DND-41 (cell line): ENCODE measurements at regions not wholly inside any gene's neighbourhood (a gene's known extent, or its start where the extent isn't known, plus 50 kb on each side); places are given as distances from the start of the nearest gene placed in this dataset.

ENCODE experiments used
- ATAC-seq: fragments of 200-7000 bp; cut with Tn5 transposase; 3 replicates; pipeline ENCODE4 v1.9.1; 2021; ENCODE audit warnings: low read depth; ENCODE audit not compliant: insufficient read depth
- DNase-seq: peaks from one replicate; pipeline ENCODE4 v3.0.0-alpha.2; 2020
- H2AFZ ChIP-seq: 2 replicates; pipeline ENCODE4 v1.6.0; 2012; ENCODE audit warnings: low read depth, low read length
- H3K27ac ChIP-seq: 2 replicates; pipeline ENCODE4 v1.5.1; 2012; ENCODE audit warnings: low read length, inconsistent platforms
- H3K27me3 ChIP-seq: fragments of 200-600 bp; sonication (generic); 2 replicates; pipeline ENCODE4 v1.6.0; 2012; ENCODE audit warnings: low read length, mild to moderate bottlenecking, inconsistent platforms; ENCODE audit not compliant: insufficient read depth, poor library complexity
- H3K36me3 ChIP-seq: 2 replicates; pipeline ENCODE4 v1.5.1; 2012; ENCODE audit warnings: low read length, inconsistent platforms; ENCODE audit not compliant: insufficient read depth
- H3K4me1 ChIP-seq: 2 replicates; pipeline ENCODE4 v1.5.1; 2012; ENCODE audit warnings: mild to moderate bottlenecking, low read length; ENCODE audit not compliant: insufficient read depth
- H3K4me2 ChIP-seq: 2 replicates; pipeline ENCODE4 v1.6.0; 2012; ENCODE audit warnings: mild to moderate bottlenecking, moderate library complexity, low read length, inconsistent platforms; ENCODE audit not compliant: insufficient read depth
- H3K4me3 ChIP-seq, 2 experiments: fragments of 200-600 bp in 1 of 2; shearing (Covaris generic) in 1 of 2; 2 replicates each; pipeline ENCODE4 v1.5.1; 2012 to 2016; ENCODE audit warnings: inconsistent platforms in 2 of 2, low read length in 2 of 2, mild to moderate bottlenecking in 2 of 2, low read depth in 1 of 2, moderate library complexity in 1 of 2
- H3K79me2 ChIP-seq: 2 replicates; pipeline ENCODE4 v1.6.0; 2012; ENCODE audit warnings: low read length, inconsistent platforms; ENCODE audit not compliant: insufficient read depth
- H3K9ac ChIP-seq: 2 replicates; pipeline ENCODE4 v1.6.0; 2012; ENCODE audit warnings: low read depth, mild to moderate bottlenecking, inconsistent platforms, low read length, moderate library complexity
- H3K9me3 ChIP-seq: 2 replicates; pipeline ENCODE4 v1.5.1; 2012; ENCODE audit warnings: low read length, moderate library complexity, mild to moderate bottlenecking, inconsistent platforms; ENCODE audit not compliant: insufficient read depth, severe bottlenecking
- H4K20me1 ChIP-seq: 2 replicates; pipeline ENCODE4 v1.6.0; 2012; ENCODE audit warnings: low read length; ENCODE audit not compliant: insufficient read depth
- EZH2 ChIP-seq: IDR thresholded peaks from 3 replicates; pipeline ENCODE4 v1.6.1; 2012; ENCODE audit warnings: borderline replicate concordance, low read depth, mild to moderate bottlenecking, moderate library complexity, low read length, inconsistent platforms; ENCODE audit not compliant: severe bottlenecking
- TF ChIP-seq, protein P1 (sequence below): IDR thresholded peaks from 2 replicates; pipeline ENCODE4 v1.5.1; 2012; ENCODE audit warnings: borderline replicate concordance, low read length, moderate library complexity, mild to moderate bottlenecking; ENCODE audit not compliant: poor library complexity, severe bottlenecking; ENCODE audit errors: extremely low read depth

DNA sequence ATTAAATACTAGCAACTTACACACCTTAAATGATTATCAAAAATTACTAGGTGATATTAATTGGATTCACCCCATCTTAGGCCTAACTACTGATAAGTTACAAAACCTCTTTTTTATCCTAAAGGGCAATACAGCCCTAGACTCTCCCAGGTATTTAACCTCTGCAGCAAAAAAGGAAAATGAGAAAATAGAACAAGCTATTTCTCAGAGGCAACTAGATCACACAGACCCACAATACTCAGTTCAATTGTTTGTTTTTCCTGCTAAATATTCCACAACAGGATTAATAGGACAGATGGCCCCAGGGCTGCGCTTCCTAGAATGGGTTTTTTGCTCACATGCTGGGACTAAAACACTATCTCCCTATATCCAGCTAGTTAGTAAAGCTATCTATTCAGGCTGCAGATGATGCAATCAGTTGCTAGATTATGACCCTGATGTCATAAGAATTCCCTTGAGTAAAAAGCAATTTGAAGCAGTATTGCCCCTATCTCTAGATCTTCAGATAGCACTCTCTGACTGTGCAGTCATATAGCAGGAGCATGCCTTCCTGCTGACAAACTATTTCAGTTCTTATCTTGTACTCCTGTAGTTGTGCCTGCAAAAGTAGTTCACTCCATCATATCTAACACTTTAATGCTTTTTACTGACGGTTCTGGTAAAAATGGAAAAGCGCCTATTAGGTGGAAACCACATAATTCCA lies 1595.5 kb upstream of the TENM4 start:
- Histone ChIP-seq H3K4me1 (no peaks in the 10 kb centered on the region), H3K27ac (no peak overlapping the region), H3K4me2 (no peak overlapping the region), H3K36me3 (no peaks in the 10 kb centered on the region), H3K9me3 (peaks cover 8% of the 10 kb centered on the region), H2AFZ (no peak overlapping the region), H3K4me3 (no peak overlapping the region), H3K27me3 (no peaks in the 10 kb centered on the region), H3K79me2 (no peaks in the 10 kb centered on the region), H3K9ac (no peak overlapping the region), H4K20me1 (no peaks in the 10 kb centered on the region)
- DNase-seq, result no peak
- ATAC-seq, result no peak
- TF ChIP-seq EZH2, result no peak
- TF ChIP-seq, protein P1, sequence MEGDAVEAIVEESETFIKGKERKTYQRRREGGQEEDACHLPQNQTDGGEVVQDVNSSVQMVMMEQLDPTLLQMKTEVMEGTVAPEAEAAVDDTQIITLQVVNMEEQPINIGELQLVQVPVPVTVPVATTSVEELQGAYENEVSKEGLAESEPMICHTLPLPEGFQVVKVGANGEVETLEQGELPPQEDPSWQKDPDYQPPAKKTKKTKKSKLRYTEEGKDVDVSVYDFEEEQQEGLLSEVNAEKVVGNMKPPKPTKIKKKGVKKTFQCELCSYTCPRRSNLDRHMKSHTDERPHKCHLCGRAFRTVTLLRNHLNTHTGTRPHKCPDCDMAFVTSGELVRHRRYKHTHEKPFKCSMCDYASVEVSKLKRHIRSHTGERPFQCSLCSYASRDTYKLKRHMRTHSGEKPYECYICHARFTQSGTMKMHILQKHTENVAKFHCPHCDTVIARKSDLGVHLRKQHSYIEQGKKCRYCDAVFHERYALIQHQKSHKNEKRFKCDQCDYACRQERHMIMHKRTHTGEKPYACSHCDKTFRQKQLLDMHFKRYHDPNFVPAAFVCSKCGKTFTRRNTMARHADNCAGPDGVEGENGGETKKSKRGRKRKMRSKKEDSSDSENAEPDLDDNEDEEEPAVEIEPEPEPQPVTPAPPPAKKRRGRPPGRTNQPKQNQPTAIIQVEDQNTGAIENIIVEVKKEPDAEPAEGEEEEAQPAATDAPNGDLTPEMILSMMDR, result no peak

DNA sequence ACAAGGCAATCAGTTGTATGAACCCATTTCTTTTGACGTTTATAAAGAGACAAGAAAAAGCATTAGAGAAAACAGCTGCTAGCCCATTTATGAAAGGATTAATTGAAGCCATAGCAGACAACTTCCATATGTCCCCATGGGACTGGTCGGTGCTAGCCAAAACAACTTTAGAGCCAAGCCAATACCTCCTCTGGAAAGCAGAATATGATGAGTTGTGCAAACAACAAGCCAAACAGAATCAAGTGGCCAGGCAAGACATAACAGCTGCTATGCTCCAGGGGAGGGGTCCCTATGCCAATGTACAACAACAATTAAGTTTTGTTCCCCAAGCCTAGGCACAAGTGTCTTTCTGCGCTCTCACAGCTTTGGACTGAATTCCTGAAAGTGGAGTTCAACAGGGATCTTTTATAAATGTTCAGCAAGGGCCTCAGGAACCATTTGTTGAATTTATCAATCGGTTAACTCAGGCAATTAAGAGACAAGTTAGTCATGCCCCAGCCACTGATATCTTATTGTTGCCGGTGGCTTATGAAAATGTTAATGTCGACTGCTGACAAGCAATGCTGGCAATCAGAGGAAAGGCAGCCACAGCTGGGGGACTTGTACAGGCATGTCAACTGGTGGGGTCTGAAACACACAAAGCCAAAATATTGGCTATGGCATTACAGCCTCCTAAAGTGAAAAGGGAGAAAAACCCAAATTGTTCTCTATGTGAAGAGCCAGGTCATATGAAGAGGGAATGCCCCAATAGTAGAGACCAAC lies 1593.1 kb upstream of the TENM4 start:
- no peak overlapping the region for H3K27ac ChIP-seq
- H3K4me3 ChIP-seq, result no peak overlapping the region
- H3K27me3 ChIP-seq, result no peaks in the 10 kb centered on the region
- no peak overlapping the region for H3K9ac ChIP-seq
- no peaks in the 10 kb centered on the region for H3K79me2 ChIP-seq
- no peaks in the 10 kb centered on the region for H4K20me1 ChIP-seq
- TF ChIP-seq, protein P1, result no peak
- TF ChIP-seq EZH2, result no peak
- no peaks in the 10 kb centered on the region for H3K36me3 ChIP-seq
- DNase-seq, result no peak
- ATAC-seq, result no peak
- H3K4me2 ChIP-seq, result no peak overlapping the region
- H3K4me1 ChIP-seq, result no peaks in the 10 kb centered on the region
- no peak overlapping the region for H2AFZ ChIP-seq
- peaks cover 8% of the 10 kb centered on the region for H3K9me3 ChIP-seq

DNA sequence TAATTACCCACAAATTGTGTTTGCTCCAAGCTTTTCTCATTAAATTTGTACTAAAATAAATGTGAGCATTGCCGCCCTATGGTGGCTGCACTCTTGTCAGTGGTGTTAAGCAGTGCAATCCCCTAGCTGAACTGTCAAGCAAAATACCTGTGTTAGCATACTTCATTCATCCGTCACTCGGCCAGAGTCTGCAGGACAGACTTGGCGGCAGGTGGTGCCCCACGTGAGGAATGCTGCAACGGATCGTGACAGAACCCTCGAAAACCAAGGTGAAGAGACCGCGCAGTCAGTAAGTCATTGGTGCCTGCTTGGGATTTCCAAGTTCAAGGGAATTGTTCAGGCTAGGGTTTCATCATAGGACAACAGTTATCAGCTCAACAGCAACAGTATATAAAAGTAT lies 1592.1 kb upstream of the TENM4 start:
- Histone ChIP-seq H3K4me1 (no peaks in the 10 kb centered on the region), H3K79me2 (no peaks in the 10 kb centered on the region), H4K20me1 (no peaks in the 10 kb centered on the region), H3K4me2 (no peak overlapping the region), H2AFZ (no peak overlapping the region), H3K4me3 (no peak overlapping the region), H3K36me3 (no peaks in the 10 kb centered on the region), H3K9ac (no peak overlapping the region), H3K27ac (no peak overlapping the region), H3K9me3 (peaks cover 7% of the 10 kb centered on the region), H3K27me3 (no peaks in the 10 kb centered on the region)
- DNase-seq (no peak), ATAC-seq (no peak)
- TF ChIP-seq, protein P1, result no peak
- TF ChIP-seq EZH2, result no peak
